ENCODE measurements at regions not wholly inside any gene's neighbourhood (a gene's known extent, or its start where the extent isn't known, plus 50 kb on each side); places are given as distances from the start of the nearest gene placed in this dataset.

DNA sequence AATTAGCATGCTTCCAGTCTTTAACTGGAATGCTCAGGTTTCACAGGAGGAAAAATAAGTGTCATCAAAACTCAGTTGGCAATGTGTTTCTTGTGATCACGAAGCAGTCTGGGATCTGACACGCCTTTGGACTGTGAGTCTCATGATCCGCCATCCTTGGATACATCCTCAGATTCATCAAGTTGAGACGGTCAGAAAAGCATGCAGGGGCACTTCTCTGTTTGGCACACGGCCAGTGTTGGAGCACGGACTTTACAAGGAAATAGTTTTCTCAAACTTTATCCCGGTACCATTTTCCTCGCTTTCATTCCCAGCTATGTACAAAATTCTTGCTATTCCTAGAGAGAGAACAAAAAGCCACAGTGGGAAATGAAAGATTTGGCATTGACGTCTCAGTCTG, 88.4 kb upstream of the PARP11 start:
- TF ChIP-seq, protein P1, sequence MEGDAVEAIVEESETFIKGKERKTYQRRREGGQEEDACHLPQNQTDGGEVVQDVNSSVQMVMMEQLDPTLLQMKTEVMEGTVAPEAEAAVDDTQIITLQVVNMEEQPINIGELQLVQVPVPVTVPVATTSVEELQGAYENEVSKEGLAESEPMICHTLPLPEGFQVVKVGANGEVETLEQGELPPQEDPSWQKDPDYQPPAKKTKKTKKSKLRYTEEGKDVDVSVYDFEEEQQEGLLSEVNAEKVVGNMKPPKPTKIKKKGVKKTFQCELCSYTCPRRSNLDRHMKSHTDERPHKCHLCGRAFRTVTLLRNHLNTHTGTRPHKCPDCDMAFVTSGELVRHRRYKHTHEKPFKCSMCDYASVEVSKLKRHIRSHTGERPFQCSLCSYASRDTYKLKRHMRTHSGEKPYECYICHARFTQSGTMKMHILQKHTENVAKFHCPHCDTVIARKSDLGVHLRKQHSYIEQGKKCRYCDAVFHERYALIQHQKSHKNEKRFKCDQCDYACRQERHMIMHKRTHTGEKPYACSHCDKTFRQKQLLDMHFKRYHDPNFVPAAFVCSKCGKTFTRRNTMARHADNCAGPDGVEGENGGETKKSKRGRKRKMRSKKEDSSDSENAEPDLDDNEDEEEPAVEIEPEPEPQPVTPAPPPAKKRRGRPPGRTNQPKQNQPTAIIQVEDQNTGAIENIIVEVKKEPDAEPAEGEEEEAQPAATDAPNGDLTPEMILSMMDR (IDR thresholded peaks at IDR 0.05) = no peak
- TF ChIP-seq POLR2A (IDR thresholded peaks at IDR 0.05) = no peak

Data from testis (tissue), 2 donors.